Osteoblast (primary cell): ENCODE measurements at regions not wholly inside any gene's neighbourhood (a gene's known extent, or its start where the extent isn't known, plus 50 kb on each side); places are given as distances from the start of the nearest gene placed in this dataset.
A peak's percentile ranks its signal among the peaks of the same experiment; 100 is the strongest.

ENCODE experiments used
- DNase-seq: peaks from one replicate; pipeline ENCODE4 v3.0.0; 2011; ENCODE audit warnings: low spot score, mixed read lengths; ENCODE audit not compliant: insufficient read length; ENCODE audit errors: missing footprints
- H2AFZ ChIP-seq: 2 replicates; pipeline ENCODE4 v1.6.0; 2011; ENCODE audit warnings: mild to moderate bottlenecking, low read length
- H3K27ac ChIP-seq: 2 replicates; pipeline ENCODE4 v1.5.1; 2011; ENCODE audit warnings: mild to moderate bottlenecking, low read depth, low read length, moderate library complexity
- H3K27me3 ChIP-seq: 2 replicates; pipeline ENCODE4 v1.6.0; 2012; ENCODE audit warnings: mild to moderate bottlenecking, control low read depth, inconsistent platforms, low read length, moderate library complexity; ENCODE audit not compliant: insufficient read depth
- H3K36me3 ChIP-seq: 2 replicates; pipeline ENCODE4 v1.5.1; 2011; ENCODE audit warnings: mild to moderate bottlenecking, low read length, control low read depth, moderate library complexity; ENCODE audit not compliant: insufficient read depth
- H3K4me1 ChIP-seq: 2 replicates; pipeline ENCODE4 v1.5.1; 2011; ENCODE audit warnings: mild to moderate bottlenecking, low read length, control low read depth, moderate library complexity; ENCODE audit not compliant: insufficient read depth
- H3K4me2 ChIP-seq: 2 replicates; pipeline ENCODE4 v1.6.0; 2011; ENCODE audit warnings: mild to moderate bottlenecking, low read length; ENCODE audit not compliant: insufficient read depth
- H3K4me3 ChIP-seq: fragments of 200-600 bp; sonication (generic); 3 replicates; pipeline ENCODE4 v1.5.1; 2012; ENCODE audit warnings: mild to moderate bottlenecking, low read length, inconsistent platforms; ENCODE audit not compliant: insufficient read depth
- H3K79me2 ChIP-seq: 2 replicates; pipeline ENCODE4 v1.6.0; 2012; ENCODE audit warnings: mild to moderate bottlenecking, low read length, control low read depth, inconsistent platforms; ENCODE audit not compliant: insufficient read depth
- H3K9me3 ChIP-seq: 2 replicates; pipeline ENCODE4 v1.5.1; 2011; ENCODE audit warnings: low read depth, low read length, control low read depth
- H4K20me1 ChIP-seq: 2 replicates; pipeline ENCODE4 v1.6.0; 2012; ENCODE audit warnings: mild to moderate bottlenecking, low read length, control low read depth; ENCODE audit not compliant: insufficient read depth
- TF ChIP-seq, protein P1 (sequence below): IDR thresholded peaks from 2 replicates; pipeline ENCODE4 v1.5.1; 2011; ENCODE audit warnings: mild to moderate bottlenecking, low read depth, low read length, moderate library complexity; ENCODE audit errors: extremely low read depth

DNA sequence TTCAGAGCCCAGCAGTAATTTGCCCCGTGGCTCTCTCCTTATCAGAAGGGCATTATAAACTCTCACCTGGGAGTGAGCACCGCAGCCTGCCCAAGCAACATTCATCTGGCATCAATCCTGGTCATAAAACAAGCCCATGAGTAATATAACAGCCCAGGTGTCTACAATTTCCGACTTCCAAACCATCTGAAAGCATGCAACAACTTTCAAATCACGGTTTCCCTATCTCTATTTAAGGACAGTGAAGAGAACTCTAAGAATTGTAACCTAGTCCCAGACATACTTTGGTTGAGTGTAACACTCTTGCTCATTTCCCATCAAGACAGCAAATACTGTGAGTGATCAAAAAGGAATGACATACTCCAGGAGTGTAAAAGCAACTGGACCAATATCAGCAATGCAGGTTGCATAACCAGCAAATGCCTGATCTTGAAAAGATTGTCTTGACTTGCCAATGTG is 487.4 kb upstream of the SOX9 start:
- Histone ChIP-seq H3K27ac (peak overlapping the region; percentile 56), H2AFZ (no peak overlapping the region), H3K36me3 (no peaks in the 10 kb centered on the region), H3K4me2 (peak overlapping the region; percentile 69), H3K27me3 (no peaks in the 10 kb centered on the region), H3K4me3 (peak overlapping the region; percentile 32), H4K20me1 (no peaks in the 10 kb centered on the region), H3K4me1 (peaks cover 40% of the 10 kb centered on the region), H3K79me2 (no peaks in the 10 kb centered on the region), H3K9me3 (no peaks in the 10 kb centered on the region)
- DNase-seq = peak; percentile 67
- TF ChIP-seq, protein P1, sequence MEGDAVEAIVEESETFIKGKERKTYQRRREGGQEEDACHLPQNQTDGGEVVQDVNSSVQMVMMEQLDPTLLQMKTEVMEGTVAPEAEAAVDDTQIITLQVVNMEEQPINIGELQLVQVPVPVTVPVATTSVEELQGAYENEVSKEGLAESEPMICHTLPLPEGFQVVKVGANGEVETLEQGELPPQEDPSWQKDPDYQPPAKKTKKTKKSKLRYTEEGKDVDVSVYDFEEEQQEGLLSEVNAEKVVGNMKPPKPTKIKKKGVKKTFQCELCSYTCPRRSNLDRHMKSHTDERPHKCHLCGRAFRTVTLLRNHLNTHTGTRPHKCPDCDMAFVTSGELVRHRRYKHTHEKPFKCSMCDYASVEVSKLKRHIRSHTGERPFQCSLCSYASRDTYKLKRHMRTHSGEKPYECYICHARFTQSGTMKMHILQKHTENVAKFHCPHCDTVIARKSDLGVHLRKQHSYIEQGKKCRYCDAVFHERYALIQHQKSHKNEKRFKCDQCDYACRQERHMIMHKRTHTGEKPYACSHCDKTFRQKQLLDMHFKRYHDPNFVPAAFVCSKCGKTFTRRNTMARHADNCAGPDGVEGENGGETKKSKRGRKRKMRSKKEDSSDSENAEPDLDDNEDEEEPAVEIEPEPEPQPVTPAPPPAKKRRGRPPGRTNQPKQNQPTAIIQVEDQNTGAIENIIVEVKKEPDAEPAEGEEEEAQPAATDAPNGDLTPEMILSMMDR = no peak

DNA sequence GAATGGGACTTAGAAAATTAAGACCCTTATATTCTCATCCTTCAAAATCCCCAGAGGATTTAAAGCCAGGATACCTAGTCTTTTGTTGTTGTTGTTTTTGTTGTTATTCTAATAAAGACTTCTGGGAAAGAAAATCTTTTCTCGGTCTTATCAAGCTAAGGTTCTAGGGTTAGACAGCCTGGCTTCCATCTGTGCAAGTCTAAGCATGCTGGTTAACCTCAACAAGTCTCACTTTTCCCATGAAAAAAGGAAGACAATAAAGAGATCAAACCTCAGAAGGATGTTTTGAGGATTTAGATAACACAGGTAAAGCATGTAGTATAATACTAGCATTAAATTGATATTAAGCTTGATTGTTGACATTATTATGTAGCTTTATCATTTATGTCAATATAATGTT is 486.4 kb upstream of the SOX9 start:
- Histone ChIP-seq H3K4me2 (no peak overlapping the region), H3K4me3 (no peak overlapping the region), H3K79me2 (no peaks in the 10 kb centered on the region), H4K20me1 (no peaks in the 10 kb centered on the region), H3K9me3 (no peaks in the 10 kb centered on the region), H3K27ac (no peak overlapping the region), H3K4me1 (peaks cover 40% of the 10 kb centered on the region), H3K36me3 (no peaks in the 10 kb centered on the region), H2AFZ (no peak overlapping the region), H3K27me3 (no peaks in the 10 kb centered on the region)
- TF ChIP-seq, protein P1 = no peak
- no peak for DNase-seq

- DNase-seq = no peak
These were observed 485.6 kb upstream of the SOX9 start for GRCh38 chr17:71635187-71635586.

DNA sequence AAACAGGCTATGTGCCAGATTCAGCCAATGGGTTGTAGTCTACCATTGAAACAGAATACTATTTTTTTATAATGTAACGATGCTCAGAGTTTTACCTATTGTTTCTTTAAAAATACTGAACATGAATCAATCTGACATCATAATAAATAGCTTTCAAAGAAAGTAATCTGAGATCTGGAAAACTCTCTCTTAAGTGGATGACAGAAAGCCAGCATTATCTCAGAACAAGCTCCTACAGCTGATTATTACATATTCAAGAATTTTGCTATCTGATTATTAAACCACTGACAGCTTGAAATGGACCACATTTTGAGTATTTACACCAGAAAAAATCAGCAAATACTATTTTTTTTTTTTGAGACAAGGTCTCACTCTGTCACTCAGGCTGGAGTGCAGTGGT is 484.2 kb upstream of the SOX9 start:
- Histone ChIP-seq H3K9me3 (no peaks in the 10 kb centered on the region), H3K79me2 (no peaks in the 10 kb centered on the region), H3K36me3 (no peaks in the 10 kb centered on the region), H3K27me3 (no peaks in the 10 kb centered on the region), H3K4me3 (no peak overlapping the region), H3K4me2 (no peak overlapping the region), H4K20me1 (no peaks in the 10 kb centered on the region), H2AFZ (no peak overlapping the region), H3K27ac (no peak overlapping the region), H3K4me1 (peaks cover 27% of the 10 kb centered on the region)
- DNase-seq = no peak
- TF ChIP-seq, protein P1 = no peak

More at GRCh38 chr17:71635187-71635586, 485.6 kb upstream of the SOX9 start:
- H2AFZ ChIP-seq = no peak overlapping the region
- no peaks in the 10 kb centered on the region for H3K27me3 ChIP-seq
- no peaks in the 10 kb centered on the region for H3K36me3 ChIP-seq
- TF ChIP-seq, protein P1 = no peak
- no peak overlapping the region for H3K4me2 ChIP-seq
- H3K79me2 ChIP-seq = no peaks in the 10 kb centered on the region
- H3K9me3 ChIP-seq = no peaks in the 10 kb centered on the region
- H3K4me3 ChIP-seq = no peak overlapping the region
- no peak overlapping the region for H3K27ac ChIP-seq
- peaks cover 40% of the 10 kb centered on the region for H3K4me1 ChIP-seq
- H4K20me1 ChIP-seq = no peaks in the 10 kb centered on the region
